ENCODE measurements at regions not wholly inside any gene's neighbourhood (a gene's known extent, or its start where the extent isn't known, plus 50 kb on each side); places are given as distances from the start of the nearest gene placed in this dataset.

GRCh38 chr21:16179773-16180172, 450.0 kb downstream of the USP25 start:
- TF ChIP-seq, protein P1, sequence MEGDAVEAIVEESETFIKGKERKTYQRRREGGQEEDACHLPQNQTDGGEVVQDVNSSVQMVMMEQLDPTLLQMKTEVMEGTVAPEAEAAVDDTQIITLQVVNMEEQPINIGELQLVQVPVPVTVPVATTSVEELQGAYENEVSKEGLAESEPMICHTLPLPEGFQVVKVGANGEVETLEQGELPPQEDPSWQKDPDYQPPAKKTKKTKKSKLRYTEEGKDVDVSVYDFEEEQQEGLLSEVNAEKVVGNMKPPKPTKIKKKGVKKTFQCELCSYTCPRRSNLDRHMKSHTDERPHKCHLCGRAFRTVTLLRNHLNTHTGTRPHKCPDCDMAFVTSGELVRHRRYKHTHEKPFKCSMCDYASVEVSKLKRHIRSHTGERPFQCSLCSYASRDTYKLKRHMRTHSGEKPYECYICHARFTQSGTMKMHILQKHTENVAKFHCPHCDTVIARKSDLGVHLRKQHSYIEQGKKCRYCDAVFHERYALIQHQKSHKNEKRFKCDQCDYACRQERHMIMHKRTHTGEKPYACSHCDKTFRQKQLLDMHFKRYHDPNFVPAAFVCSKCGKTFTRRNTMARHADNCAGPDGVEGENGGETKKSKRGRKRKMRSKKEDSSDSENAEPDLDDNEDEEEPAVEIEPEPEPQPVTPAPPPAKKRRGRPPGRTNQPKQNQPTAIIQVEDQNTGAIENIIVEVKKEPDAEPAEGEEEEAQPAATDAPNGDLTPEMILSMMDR (IDR thresholded peaks at IDR 0.05 in 4 of 5, conservative IDR thresholded peaks at IDR 0.05 in 1 of 5) = no peak
- no peak for TF ChIP-seq POLR2A (IDR thresholded peaks at IDR 0.05)
- no peaks in the 10 kb centered on the region for H3K36me3 ChIP-seq
- H3K4me1 ChIP-seq = peaks cover 0 to 5% of the 10 kb centered on the region in 2 donors
- H3K9me3 ChIP-seq = no peaks in the 10 kb centered on the region
- no peak overlapping the region for H3K4me3 ChIP-seq
- H3K27me3 ChIP-seq = no peaks in the 10 kb centered on the region
- no peak overlapping the region for H3K27ac ChIP-seq
- ATAC-seq (no peak), DNase-seq (no peak)
- intact Hi-C loops (cut with DNase I; ENCODE audit: low total_unique reads) (no loop called here), in situ Hi-C loops (cut with MboI; ENCODE audit: low sequenced_read_pairs in 4 of 4) (loop anchor here in 1 of 4 donors (25.0 kb wide), 1 partner anchor 408 kb away; no protein-coding TSS in a partner anchor)

DNA sequence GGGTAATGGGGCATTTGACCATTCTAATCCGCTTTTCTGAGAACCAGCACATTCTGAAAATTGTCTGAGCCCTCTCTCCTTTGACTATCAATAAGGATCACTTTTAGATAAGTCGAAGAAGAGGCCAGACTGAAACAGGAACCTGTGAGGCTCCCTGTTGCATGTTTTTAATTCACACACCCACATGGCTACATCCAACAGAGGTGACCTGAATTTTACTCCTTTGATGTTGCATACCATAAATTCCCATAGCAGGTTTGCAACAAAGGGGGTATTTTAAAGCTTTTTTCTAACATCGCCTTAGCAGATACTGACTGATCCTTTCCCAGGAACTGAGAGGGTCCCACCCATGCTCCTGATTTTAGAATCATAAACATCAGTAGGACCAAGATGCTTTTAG, 450.8 kb downstream of the USP25 start:
- intact Hi-C loops (cut with DNase I; ENCODE audit: low total_unique reads) (no loop called here), in situ Hi-C loops (cut with MboI; ENCODE audit: low sequenced_read_pairs in 4 of 4) (loop anchor here in 1 of 4 donors (25.0 kb wide), 1 partner anchor 407 kb away; no protein-coding TSS in a partner anchor)
- H3K4me3 ChIP-seq = no peak overlapping the region
- H3K4me1 ChIP-seq = peaks cover 0 to 5% of the 10 kb centered on the region in 2 donors
- H3K27ac ChIP-seq = no peak overlapping the region
- TF ChIP-seq, protein P1 (IDR thresholded peaks at IDR 0.05 in 4 of 5, conservative IDR thresholded peaks at IDR 0.05 in 1 of 5) = no peak
- TF ChIP-seq POLR2A (IDR thresholded peaks at IDR 0.05) = no peak
- DNase-seq = no peak
- no peak for ATAC-seq
- no peaks in the 10 kb centered on the region for H3K36me3 ChIP-seq
- no peaks in the 10 kb centered on the region for H3K27me3 ChIP-seq
- H3K9me3 ChIP-seq = no peaks in the 10 kb centered on the region

DNA sequence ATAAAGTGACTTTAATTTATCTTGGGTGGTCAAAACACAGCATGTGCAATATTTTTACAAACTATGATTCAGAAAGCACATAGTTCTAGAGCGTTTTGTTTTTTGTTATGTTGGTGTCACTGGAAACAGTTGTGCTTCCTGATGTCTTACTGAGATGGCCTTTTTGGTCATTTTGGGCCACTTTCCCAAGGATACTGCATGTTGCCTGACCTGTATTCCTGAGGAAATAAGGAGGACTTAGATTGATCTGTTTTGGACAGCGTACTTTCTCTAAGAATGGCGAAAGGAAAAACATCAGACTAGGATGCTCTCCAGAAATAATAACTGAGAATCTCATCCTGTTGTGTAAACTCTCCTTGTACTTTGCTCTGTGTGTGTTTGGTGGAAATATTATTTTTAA, 451.2 kb downstream of the USP25 start:
- Histone ChIP-seq H3K36me3 (no peaks in the 10 kb centered on the region), H3K27me3 (no peaks in the 10 kb centered on the region), H3K9me3 (no peaks in the 10 kb centered on the region), H3K27ac (no peak overlapping the region), H3K4me3 (no peak overlapping the region), H3K4me1 (peaks cover 0 to 5% of the 10 kb centered on the region in 2 donors)
- in situ Hi-C loops (cut with MboI; ENCODE audit: low sequenced_read_pairs in 4 of 4) = loop anchor here in 1 of 4 donors (25.0 kb wide), 1 partner anchor 406 kb away; no protein-coding TSS in a partner anchor
- ATAC-seq (no peak), DNase-seq (no peak)
- intact Hi-C loops (cut with DNase I; ENCODE audit: low total_unique reads) = no loop called here
- no peak for TF ChIP-seq POLR2A (IDR thresholded peaks at IDR 0.05)
- TF ChIP-seq, protein P1 (IDR thresholded peaks at IDR 0.05 in 4 of 5, conservative IDR thresholded peaks at IDR 0.05 in 1 of 5) = no peak

GRCh38 chr21:16185766-16186165, 456.0 kb downstream of the USP25 start:
- DNase-seq = no peak
- no peak overlapping the region for H3K27ac ChIP-seq
- H3K27me3 ChIP-seq = no peaks in the 10 kb centered on the region
- intact Hi-C loops (cut with DNase I; ENCODE audit: low total_unique reads) = no loop called here
- TF ChIP-seq, protein P1 (IDR thresholded peaks at IDR 0.05 in 4 of 5, conservative IDR thresholded peaks at IDR 0.05 in 1 of 5) = no peak
- TF ChIP-seq POLR2A (IDR thresholded peaks at IDR 0.05) = no peak
- no peaks in the 10 kb centered on the region for H3K36me3 ChIP-seq
- H3K4me1 ChIP-seq = no peaks in the 10 kb centered on the region
- peaks cover 0 to 4% (median 0%) of the 10 kb centered on the region in 3 donors for H3K9me3 ChIP-seq
- H3K4me3 ChIP-seq = no peak overlapping the region
- in situ Hi-C loops (cut with MboI; ENCODE audit: low sequenced_read_pairs in 4 of 4) = loop anchor here in 1 of 4 donors (25.0 kb wide), 1 partner anchor 402 kb away; no protein-coding TSS in a partner anchor
- ATAC-seq = no peak

GRCh38 chr21:16186742-16187141, 457.0 kb downstream of the USP25 start:
- Histone ChIP-seq H3K27me3 (no peaks in the 10 kb centered on the region), H3K4me3 (no peak overlapping the region), H3K27ac (no peak overlapping the region), H3K9me3 (peaks cover 0 to 4% (median 0%) of the 10 kb centered on the region in 3 donors), H3K36me3 (no peaks in the 10 kb centered on the region), H3K4me1 (no peaks in the 10 kb centered on the region)
- in situ Hi-C loops (cut with MboI; ENCODE audit: low sequenced_read_pairs in 4 of 4) (loop anchor here in 1 of 4 donors (25.0 kb wide), 1 partner anchor 401 kb away; no protein-coding TSS in a partner anchor), intact Hi-C loops (cut with DNase I; ENCODE audit: low total_unique reads) (no loop called here)
- DNase-seq (no peak), ATAC-seq (no peak)
- no peak for TF ChIP-seq POLR2A (IDR thresholded peaks at IDR 0.05)
- TF ChIP-seq, protein P1 (IDR thresholded peaks at IDR 0.05 in 4 of 5, conservative IDR thresholded peaks at IDR 0.05 in 1 of 5) = no peak

All from gastrocnemius medialis (tissue), 4 donors.